HG02981 (cell line): ENCODE measurements at regions not wholly inside any gene's neighbourhood (a gene's known extent, or its start where the extent isn't known, plus 50 kb on each side); places are given as distances from the start of the nearest gene placed in this dataset.
"Not testable (repeated sequence)": the region's sequence is repeated elsewhere in the genome, so short reads cannot be mapped to it uniquely, and the experiment has no call there.

Source experiments
- ATAC-seq: cut with Tn5 transposase; IDR thresholded peaks from one replicate; pipeline ENCODE4 v1.9.1; 2021; ENCODE audit warnings: mild to moderate bottlenecking, moderate library complexity; ENCODE audit not compliant: unreplicated experiment

- no peak for ATAC-seq
Measured at GRCh38 chr3:176873261-176873660, 324.0 kb downstream of the TBL1XR1 start.

- peak; percentile 96 for ATAC-seq
Measured at GRCh38 chr3:176872771-176873209, 324.5 kb downstream of the TBL1XR1 start.

- ATAC-seq, result no peak
Measured at GRCh38 chr3:176870451-176870850, 326.8 kb downstream of the TBL1XR1 start.

- no peak for ATAC-seq
Measured at GRCh38 chr3:176867681-176868663, 329.3 kb downstream of the TBL1XR1 start.

GRCh38 chr3:176861137-176861536 lies 336.1 kb downstream of the TBL1XR1 start:
- no peak for ATAC-seq

- ATAC-seq, result no peak
Measured at GRCh38 chr3:176856721-176857120, 340.6 kb downstream of the TBL1XR1 start.

GRCh38 chr3:176855901-176856486 lies 341.3 kb downstream of the TBL1XR1 start:
- ATAC-seq, result no peak

GRCh38 chr3:176855213-176855612 lies 342.1 kb downstream of the TBL1XR1 start:
- no peak for ATAC-seq

GRCh38 chr3:176850498-176850897 lies 346.8 kb downstream of the TBL1XR1 start:
- ATAC-seq, result no peak

GRCh38 chr3:176848431-176849214 lies 348.7 kb downstream of the TBL1XR1 start:
- no peak for ATAC-seq

- no peak for ATAC-seq
Measured at GRCh38 chr3:176842914-176843313, 354.4 kb downstream of the TBL1XR1 start.

- ATAC-seq, result no peak
Measured at GRCh38 chr3:176840641-176841286, 356.5 kb downstream of the TBL1XR1 start.

GRCh38 chr3:176839901-176840300 lies 357.4 kb downstream of the TBL1XR1 start:
- no peak for ATAC-seq

- ATAC-seq, result no peak
Measured at GRCh38 chr3:176839466-176839865, 357.8 kb downstream of the TBL1XR1 start.

GRCh38 chr3:176827244-176827643 lies 370.0 kb downstream of the TBL1XR1 start:
- ATAC-seq, result not testable (repeated sequence)

GRCh38 chr3:176824811-176825210 lies 372.5 kb downstream of the TBL1XR1 start:
- ATAC-seq, result no peak

- no peak for ATAC-seq
Measured at GRCh38 chr3:176820764-176821163, 376.5 kb downstream of the TBL1XR1 start.

- ATAC-seq, result no peak
Measured at GRCh38 chr3:176816937-176817336, 380.3 kb downstream of the TBL1XR1 start.

- ATAC-seq, result peak; percentile 99
Measured at GRCh38 chr3:176814285-176814684, 383.0 kb downstream of the TBL1XR1 start.

- ATAC-seq, result no peak
Measured at GRCh38 chr3:176807938-176808337, 389.3 kb downstream of the TBL1XR1 start.

- ATAC-seq, result no peak
Measured at GRCh38 chr3:176799675-176800074, 397.6 kb downstream of the TBL1XR1 start.
